GM12878 (cell line): ENCODE measurements at regions not wholly inside any gene's neighbourhood (a gene's known extent, or its start where the extent isn't known, plus 50 kb on each side); places are given as distances from the start of the nearest gene placed in this dataset.

Experiments
- ATAC-seq: fragments of 200-7000 bp; cut with Tn5 transposase; 3 replicates; pipeline ENCODE4 v1.9.1; 2020; ENCODE audit warnings: mild to moderate bottlenecking, moderate library complexity
- BruUV-seq: library from RNA; stranded (reverse); fragments of 400-500 nt; replicated peaks from 2 replicates; lab custom pipeline; 2021; lab: Mats Ljungman, UMichigan
- CTCF ChIA-PET: fragments of 300-600 bp; sonication (Branson Sonifier 250); formaldehyde crosslinking; extraction: SDS; loops from one replicate; lab custom pipeline; 2021; ENCODE audit warnings: inconsistent platforms; lab: Yijun Ruan, JAX
- POLR2A ChIA-PET: fragments of 350-600 bp; formaldehyde crosslinking; extraction: SDS; loops from one replicate; lab custom pipeline; 2021; ENCODE audit warnings: inconsistent platforms; lab: Charles Lee
- RAD21 ChIA-PET: fragments of 300-600 bp; sonication (Branson Sonifier 250); formaldehyde crosslinking; loops from one replicate; lab custom pipeline; 2023; ENCODE audit warnings: antibody characterized with exemption; ENCODE audit not compliant: unreplicated experiment; lab: Charles Lee
- SMC1A ChIA-PET: fragments of 300-600 bp; sonication (Branson Sonifier 250); formaldehyde crosslinking; loops from one replicate; lab custom pipeline; 2023; ENCODE audit not compliant: unreplicated experiment, uncharacterized antibody; lab: Charles Lee
- DNase-seq: peaks from one replicate; pipeline ENCODE4 v3.0.0-alpha.2; 2011; ENCODE audit warnings: low read depth, low spot score
- FAIRE-seq: peaks from 3 replicates; lab custom pipeline; 2011; peaks lifted over from hg19 to GRCh38; lab: Jason Lieb, UNC
- H2AFZ ChIP-seq: 2 replicates; pipeline ENCODE4 v1.6.0; 2011; ENCODE audit warnings: low read depth, low read length, control low read depth; ENCODE audit not compliant: control insufficient read depth
- H3K27ac ChIP-seq: 2 replicates; pipeline ENCODE4 v1.5.1; 2011; ENCODE audit warnings: control low read depth; ENCODE audit not compliant: control insufficient read depth, insufficient read depth
- H3K27me3 ChIP-seq, 2 experiments: replicated peaks in 1 of 2; 2 replicates each; pipeline versions ENCODE4 v1.6.0 to v1.6.1; 2011; ENCODE audit warnings: low read length in 1 of 2; ENCODE audit not compliant: control insufficient read depth in 2 of 2, insufficient read depth in 2 of 2
- H3K36me3 ChIP-seq, 2 experiments: 2 replicates each; pipeline ENCODE4 v1.5.1; 2011; ENCODE audit warnings: low read length in 1 of 2; ENCODE audit not compliant: control insufficient read depth in 2 of 2, insufficient read depth in 2 of 2
- H3K4me1 ChIP-seq: 2 replicates; pipeline ENCODE4 v1.6.1; 2011; ENCODE audit warnings: mild to moderate bottlenecking, low read length, moderate library complexity, mixed read lengths; ENCODE audit not compliant: control insufficient read depth, insufficient read depth
- H3K4me2 ChIP-seq: 2 replicates; pipeline ENCODE4 v1.6.0; 2011; ENCODE audit warnings: control low read depth; ENCODE audit not compliant: control insufficient read depth, insufficient read depth
- H3K4me3 ChIP-seq: fragments of 200-600 bp; sonication (generic); 2 replicates; pipeline ENCODE4 v1.5.1; 2016
- H3K79me2 ChIP-seq: 2 replicates; pipeline ENCODE4 v1.6.0; 2011; ENCODE audit warnings: low read length; ENCODE audit not compliant: control insufficient read depth, insufficient read depth
- H3K9ac ChIP-seq: 2 replicates; pipeline ENCODE4 v1.8.0; 2011; ENCODE audit warnings: low read length, control low read depth, mixed read lengths; ENCODE audit not compliant: control insufficient read depth, insufficient read depth
- H3K9me3 ChIP-seq: replicated peaks from 3 replicates; pipeline ENCODE4 v1.5.1; 2011; ENCODE audit warnings: mild to moderate bottlenecking, low read length; ENCODE audit not compliant: control insufficient read depth, insufficient read depth
- H4K20me1 ChIP-seq: 2 replicates; pipeline ENCODE4 v1.6.0; 2011; ENCODE audit not compliant: control insufficient read depth, insufficient read depth
- ATF7 ChIP-seq: fragments of 450-650 bp; IDR thresholded peaks from 2 replicates; pipeline ENCODE4 v1.6.1; 2016; ENCODE audit warnings: low read depth, mild to moderate bottlenecking
- CBFB ChIP-seq: IDR thresholded peaks from 2 replicates; pipeline ENCODE4 v1.6.1; 2016; ENCODE audit warnings: antibody characterized with exemption, low read depth
- FOXK2 ChIP-seq: fragments of 450-650 bp; IDR thresholded peaks from 2 replicates; pipeline ENCODE4 v1.6.1; 2017; ENCODE audit warnings: mild to moderate bottlenecking, moderate library complexity
- HDAC2 ChIP-seq: fragments of 200-600 bp; sonication (generic); IDR thresholded peaks from 2 replicates; pipeline ENCODE4 v1.6.1; 2017
- MEF2B ChIP-seq: fragments of 450-650 bp; IDR thresholded peaks from 2 replicates; pipeline ENCODE4 v1.6.1; 2018; ENCODE audit warnings: mild to moderate bottlenecking, moderate library complexity; ENCODE audit not compliant: partially characterized antibody, poor library complexity, severe bottlenecking
- NRF1 ChIP-seq: conservative IDR thresholded peaks from 2 replicates; pipeline ENCODE4 v1.6.1; 2011; ENCODE audit warnings: mild to moderate bottlenecking, low read depth, low read length, improper control_type of control experiment
- PAX5 ChIP-seq: IDR thresholded peaks from 2 replicates; pipeline ENCODE4 v1.6.1; 2011; ENCODE audit warnings: low read depth, low read length, borderline replicate concordance
- RELA ChIP-seq: fragments of 450-650 bp; IDR thresholded peaks from 2 replicates; pipeline ENCODE4 v1.8.0; 2014; ENCODE audit warnings: borderline replicate concordance; ENCODE audit not compliant: partially characterized antibody
- RFX5 ChIP-seq: IDR thresholded peaks from 2 replicates; pipeline ENCODE4 v1.6.1; 2011; ENCODE audit warnings: low read depth, low read length, improper control_type of control experiment
- SMAD5 ChIP-seq: IDR thresholded peaks from 2 replicates; pipeline ENCODE4 v1.6.1; 2016; ENCODE audit warnings: antibody characterized with exemption, low read depth
- SUPT20H ChIP-seq: IDR thresholded peaks from 2 replicates; pipeline ENCODE4 v1.6.1; 2011; ENCODE audit warnings: low read depth, mild to moderate bottlenecking, low read length, moderate library complexity, borderline replicate concordance; ENCODE audit not compliant: control insufficient read depth
- ZNF274 ChIP-seq: IDR thresholded peaks from one replicate; pipeline ENCODE4 v1.8.0; 2011; ENCODE audit not compliant: insufficient read length, insufficient read depth
- ZSCAN29 ChIP-seq: fragments of 450-650 bp; IDR thresholded peaks from 2 replicates; pipeline ENCODE4 v1.6.1; 2017; ENCODE audit warnings: mild to moderate bottlenecking, moderate library complexity
- WGBS: methylation state at CpG from one replicate; pipeline ENCODE4 v1.1.6; 2016; ENCODE audit warnings: low lambda C conversion rate; ENCODE audit not compliant: insufficient replicate concordance, insufficient coverage; ENCODE audit errors: missing lambda C conversion rate; 5-methylcytosine and 5-hydroxymethylcytosine counted together
- in situ Hi-C: fragments of 300-500 bp; cut with MboI; formaldehyde crosslinking; loops from 9 replicates; pipeline ENCODE4 v1.14.3; 2018; ENCODE audit warnings: mixed read lengths
- intact Hi-C: fragments of 100-400 bp; cut with micrococcal nuclease; formaldehyde crosslinking; loops from one replicate; pipeline ENCODE4 v1.14.2; 2022; ENCODE audit not compliant: unreplicated experiment
- TF ChIP-seq, protein P1 (sequence below): fragments of 450-650 bp; IDR thresholded peaks from 2 replicates; pipeline ENCODE4 v1.6.1; 2018; ENCODE audit warnings: borderline replicate concordance, mild to moderate bottlenecking; ENCODE audit not compliant: partially characterized antibody

DNA sequence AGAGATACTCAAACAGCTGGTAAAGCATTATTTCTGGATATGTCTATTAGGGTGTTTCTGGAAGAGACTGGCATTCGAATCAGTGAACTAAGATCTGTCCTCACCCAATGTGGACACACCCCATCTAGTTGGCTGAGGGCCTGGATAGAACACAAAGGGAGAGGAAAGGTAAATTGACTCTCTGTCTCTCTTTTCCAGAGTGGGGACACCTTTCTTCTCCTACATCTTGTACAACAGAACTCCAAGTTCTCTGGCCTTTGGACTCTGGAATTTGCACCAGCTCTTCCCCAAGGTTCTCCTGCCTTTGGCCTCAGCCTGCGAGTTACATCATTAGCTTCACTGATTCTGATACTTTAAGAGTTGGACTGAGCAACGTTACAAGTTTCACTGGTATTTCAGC is 1253.9 kb downstream of the SLC16A7 start:
- no peak overlapping the region for H3K9ac ChIP-seq
- no peak overlapping the region for H3K4me3 ChIP-seq
- no TSS peak for BruUV-seq
- no peak overlapping the region for H3K27ac ChIP-seq
- in situ Hi-C loops: no loop called here
- no peaks in the 10 kb centered on the region for H3K27me3 ChIP-seq
- FAIRE-seq: no peak
- no peaks in the 10 kb centered on the region for H3K36me3 ChIP-seq
- no peak for TF ChIP-seq SUPT20H
- no peak for TF ChIP-seq RELA
- TF ChIP-seq FOXK2: no peak
- TF ChIP-seq SMAD5: no peak
- no peak for TF ChIP-seq RFX5
- TF ChIP-seq ZSCAN29: no peak
- TF ChIP-seq, protein P1, sequence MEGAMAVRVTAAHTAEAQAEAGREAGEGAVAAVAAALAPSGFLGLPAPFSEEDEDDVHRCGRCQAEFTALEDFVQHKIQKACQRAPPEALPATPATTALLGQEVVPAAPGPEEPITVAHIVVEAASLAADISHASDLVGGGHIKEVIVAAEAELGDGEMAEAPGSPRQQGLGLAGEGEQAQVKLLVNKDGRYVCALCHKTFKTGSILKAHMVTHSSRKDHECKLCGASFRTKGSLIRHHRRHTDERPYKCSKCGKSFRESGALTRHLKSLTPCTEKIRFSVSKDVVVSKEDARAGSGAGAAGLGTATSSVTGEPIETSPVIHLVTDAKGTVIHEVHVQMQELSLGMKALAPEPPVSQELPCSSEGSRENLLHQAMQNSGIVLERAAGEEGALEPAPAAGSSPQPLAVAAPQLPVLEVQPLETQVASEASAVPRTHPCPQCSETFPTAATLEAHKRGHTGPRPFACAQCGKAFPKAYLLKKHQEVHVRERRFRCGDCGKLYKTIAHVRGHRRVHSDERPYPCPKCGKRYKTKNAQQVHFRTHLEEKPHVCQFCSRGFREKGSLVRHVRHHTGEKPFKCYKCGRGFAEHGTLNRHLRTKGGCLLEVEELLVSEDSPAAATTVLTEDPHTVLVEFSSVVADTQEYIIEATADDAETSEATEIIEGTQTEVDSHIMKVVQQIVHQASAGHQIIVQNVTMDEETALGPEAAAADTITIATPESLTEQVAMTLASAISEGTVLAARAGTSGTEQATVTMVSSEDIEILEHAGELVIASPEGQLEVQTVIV: no peak
- no peak for TF ChIP-seq PAX5
- TF ChIP-seq HDAC2: no peak
- no peak for TF ChIP-seq ZNF274
- no peak for TF ChIP-seq CBFB
- TF ChIP-seq ATF7: no peak
- no peak for TF ChIP-seq MEF2B
- TF ChIP-seq NRF1: no peak
- H3K4me2 ChIP-seq: no peak overlapping the region
- RAD21 ChIA-PET: no interaction called here
- no peaks in the 10 kb centered on the region for H3K4me1 ChIP-seq
- H4K20me1 ChIP-seq: no peaks in the 10 kb centered on the region
- H3K79me2 ChIP-seq: no peaks in the 10 kb centered on the region
- no peak for ATAC-seq
- DNase-seq: no peak
- H3K9me3 ChIP-seq: no peaks in the 10 kb centered on the region
- CTCF ChIA-PET: interaction anchor here (0.7 kb wide), 1 partner anchor 36 kb away, joined by 3 read pairs; no protein-coding TSS in a partner anchor
- POLR2A ChIA-PET: interaction anchor here (0.6 kb wide), 1 partner anchor 492 kb away, joined by 5 read pairs; no protein-coding TSS in a partner anchor
- SMC1A ChIA-PET: no interaction called here
- no peak overlapping the region for H2AFZ ChIP-seq
- 2% methylated on average over 3 of the region's 3 CpGs for WGBS
- intact Hi-C loops: no loop called here
